HG03280 (cell line): ENCODE measurements at regions not wholly inside any gene's neighbourhood (a gene's known extent, or its start where the extent isn't known, plus 50 kb on each side); places are given as distances from the start of the nearest gene placed in this dataset.
"Not testable (repeated sequence)": the region's sequence is repeated elsewhere in the genome, so short reads cannot be mapped to it uniquely, and the experiment has no call there.

Experiments used
- ATAC-seq: cut with Tn5 transposase; IDR thresholded peaks from one replicate; pipeline ENCODE4 v1.9.1; 2021; ENCODE audit warnings: mild to moderate bottlenecking, moderate library complexity; ENCODE audit not compliant: unreplicated experiment

DNA sequence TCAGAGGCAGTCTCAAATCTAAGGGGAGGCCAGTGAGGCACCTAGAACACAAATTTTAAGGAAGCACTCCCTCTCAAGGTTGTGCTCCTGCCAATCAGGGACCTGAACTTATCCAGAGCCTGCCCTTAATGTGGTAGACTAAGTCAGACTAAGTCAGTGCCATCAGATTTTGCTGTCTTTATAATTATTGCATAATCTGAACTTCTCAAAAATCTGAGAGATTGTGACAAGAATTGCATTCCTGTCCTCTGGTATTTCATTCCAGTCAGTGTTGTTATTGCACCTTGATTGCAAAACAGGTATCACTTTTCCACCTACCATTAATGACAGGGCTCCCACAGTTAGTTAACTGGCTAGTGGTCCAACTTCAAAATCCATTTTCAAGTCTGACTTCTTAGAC is 197.1 kb upstream of the HCN1 start:
- ATAC-seq, result no peak

DNA sequence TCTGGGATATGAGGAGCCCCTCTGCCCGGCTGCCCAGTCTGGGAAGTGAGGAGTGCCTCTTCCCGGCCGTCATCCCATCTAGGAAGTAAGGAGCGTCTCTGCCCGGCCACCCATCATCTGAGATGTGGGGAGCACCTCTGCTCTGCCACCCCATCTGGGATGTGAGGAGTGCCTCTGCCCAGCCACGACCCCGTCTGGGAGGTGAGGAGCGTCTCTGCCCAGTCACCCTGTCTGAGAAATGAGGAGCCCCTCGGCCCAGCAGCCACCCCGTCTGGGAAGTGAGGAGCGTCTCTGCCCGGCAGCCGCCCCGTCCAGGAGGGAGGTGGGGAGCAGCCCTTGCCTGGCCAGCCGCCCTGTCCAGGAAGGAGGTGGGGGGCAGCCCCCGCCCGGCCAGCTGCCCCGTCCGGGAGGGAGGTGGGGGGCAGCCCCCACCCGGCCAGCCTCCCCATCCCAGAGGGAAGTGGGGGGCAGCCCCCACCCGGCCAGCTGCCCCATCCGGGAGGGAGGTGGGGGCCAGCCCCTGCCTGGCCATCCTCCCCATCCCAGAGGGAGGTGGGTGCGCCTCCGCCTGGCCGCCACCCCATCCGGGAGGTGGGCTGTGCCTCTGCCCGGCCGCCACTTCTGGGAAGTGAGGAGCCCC is 194.4 kb upstream of the HCN1 start:
- ATAC-seq, result not testable (repeated sequence)

DNA sequence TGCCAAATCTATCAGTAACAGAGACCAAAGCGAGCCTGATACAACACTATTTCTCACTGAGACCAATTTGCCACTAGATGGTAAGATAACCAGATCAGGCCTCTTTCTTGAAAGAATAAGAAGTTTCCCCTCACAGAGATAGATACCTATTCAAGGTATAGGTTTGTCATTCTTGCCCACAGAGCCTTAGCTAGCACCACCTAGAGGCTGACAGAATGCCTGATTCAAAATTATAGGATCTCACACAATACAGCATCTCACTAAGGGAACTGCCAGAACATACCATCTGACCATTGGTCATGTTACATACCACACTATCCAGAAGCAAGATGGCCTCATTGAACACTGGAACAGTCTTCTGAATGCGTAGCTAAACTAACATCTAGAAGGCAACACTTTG is 166.6 kb upstream of the HCN1 start:
- no peak for ATAC-seq

- ATAC-seq, result no peak
These were observed 151.7 kb upstream of the HCN1 start for GRCh38 chr5:45847877-45848276.

GRCh38 chr5:45826055-45826454 is 129.9 kb upstream of the HCN1 start:
- no peak for ATAC-seq

DNA sequence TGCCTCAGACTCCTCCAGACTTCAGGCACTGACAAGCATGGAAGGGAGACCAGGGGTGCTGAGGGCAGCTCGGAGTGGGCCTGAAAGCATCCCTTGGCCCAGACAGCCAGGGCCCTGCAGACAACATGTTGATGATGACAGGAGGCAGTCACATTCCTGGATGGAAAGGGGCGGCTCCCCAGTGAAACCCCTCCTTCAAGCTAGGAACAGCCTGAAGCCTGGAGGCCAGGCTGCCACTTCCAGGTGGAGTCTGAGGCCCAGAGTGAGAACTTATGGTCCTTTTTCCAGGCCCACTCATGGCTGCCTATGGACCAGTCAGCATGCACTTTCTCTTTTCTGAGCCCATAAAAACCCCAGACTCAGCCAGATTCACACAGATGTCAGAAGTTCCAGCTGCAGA is 104.2 kb upstream of the HCN1 start:
- ATAC-seq, result no peak

DNA sequence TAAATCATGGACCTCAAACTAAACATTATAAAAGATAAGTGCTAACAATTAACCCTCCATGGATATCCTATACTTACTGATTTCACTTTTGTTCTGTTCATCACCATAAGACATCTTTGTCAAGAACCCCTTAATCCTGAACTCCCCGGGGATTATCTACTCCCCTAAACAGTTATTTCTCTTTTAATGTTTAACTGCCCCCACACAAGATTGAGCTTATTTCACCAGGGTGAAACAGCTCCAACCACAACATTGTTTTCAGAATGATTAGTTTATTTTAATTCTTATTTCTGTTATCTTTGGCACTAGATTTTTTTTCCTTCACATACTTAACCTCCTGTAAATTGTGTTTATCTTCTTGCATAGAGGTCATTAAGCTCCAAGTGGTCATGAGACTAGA is 103.2 kb upstream of the HCN1 start:
- no peak for ATAC-seq

- ATAC-seq, result no peak
These were observed 100.9 kb upstream of the HCN1 start for GRCh38 chr5:45796959-45797553.

DNA sequence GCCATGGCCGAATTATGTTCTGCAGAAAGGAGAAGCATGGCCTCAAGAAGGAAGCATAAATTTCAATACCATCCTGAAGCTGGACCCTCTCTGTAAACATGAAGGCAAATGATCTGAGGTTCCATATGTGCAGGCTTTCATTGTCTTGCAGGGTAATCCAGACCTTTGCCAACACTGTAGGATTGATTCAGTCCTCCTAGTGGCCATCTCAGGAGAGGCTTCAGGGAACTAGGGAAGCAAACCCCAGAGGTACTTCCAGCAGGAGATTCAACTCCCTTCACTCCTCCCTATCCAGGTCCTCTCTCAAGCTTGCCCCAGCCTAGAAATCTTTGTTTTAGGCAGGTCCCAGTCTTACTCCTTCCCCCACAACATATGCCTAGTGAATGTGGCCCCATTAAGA is 99.3 kb upstream of the HCN1 start:
- ATAC-seq, result no peak

GRCh38 chr5:45793638-45794532 is 97.7 kb upstream of the HCN1 start:
- peak; percentile 74 for ATAC-seq

- no peak for ATAC-seq
These were observed 83.9 kb upstream of the HCN1 start for GRCh38 chr5:45779874-45780671.

- peak; percentile 73 for ATAC-seq
These were observed 78.3 kb upstream of the HCN1 start for GRCh38 chr5:45774528-45774927.

GRCh38 chr5:45772402-45772801 is 76.2 kb upstream of the HCN1 start:
- ATAC-seq, result no peak

DNA sequence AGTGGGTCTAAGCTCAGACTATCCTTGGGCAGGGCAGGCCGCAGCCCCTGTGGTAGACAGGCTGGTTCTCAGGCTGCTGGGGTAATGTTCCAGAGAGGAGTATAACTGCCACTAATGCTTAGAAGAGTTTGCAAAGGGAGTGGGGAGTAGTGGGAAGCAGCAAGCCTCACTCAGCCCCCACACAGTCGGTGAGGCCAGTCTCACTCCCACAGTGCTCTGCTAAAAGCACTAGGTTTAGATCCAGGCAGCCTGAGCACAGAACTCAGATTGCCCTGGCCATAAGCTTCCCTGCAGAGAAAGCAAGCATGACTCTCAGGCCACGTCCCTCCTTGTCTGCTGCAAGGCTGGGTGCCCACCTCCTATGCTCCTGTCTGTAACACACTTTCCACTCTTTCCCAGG is 69.4 kb upstream of the HCN1 start:
- no peak for ATAC-seq

- ATAC-seq, result no peak
These were observed 54.4 kb upstream of the HCN1 start for GRCh38 chr5:45750574-45750973.

DNA sequence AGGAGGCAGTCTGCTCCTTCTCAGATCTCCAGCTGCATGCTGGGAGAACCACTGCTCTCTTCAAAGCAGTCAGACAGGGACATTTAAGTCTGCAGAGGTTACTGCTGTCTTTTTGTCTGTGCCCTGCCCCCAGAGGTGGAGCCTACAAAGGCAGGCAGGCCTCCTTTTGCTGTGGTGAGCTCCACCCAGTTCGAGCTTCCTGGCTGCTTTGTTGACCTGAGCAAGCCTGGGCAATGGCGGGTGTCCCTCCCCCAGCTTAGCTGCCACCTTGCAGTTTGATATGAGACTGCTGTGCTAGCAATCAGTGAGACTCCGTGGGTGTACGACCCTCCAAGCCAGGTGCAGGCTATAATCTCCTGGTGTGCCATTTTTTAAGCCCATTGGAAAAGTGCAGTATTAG is 52.3 kb upstream of the HCN1 start:
- not testable (repeated sequence) for ATAC-seq
